ENCODE measurements at regions not wholly inside any gene's neighbourhood (a gene's known extent, or its start where the extent isn't known, plus 50 kb on each side); places are given as distances from the start of the nearest gene placed in this dataset.

DNA sequence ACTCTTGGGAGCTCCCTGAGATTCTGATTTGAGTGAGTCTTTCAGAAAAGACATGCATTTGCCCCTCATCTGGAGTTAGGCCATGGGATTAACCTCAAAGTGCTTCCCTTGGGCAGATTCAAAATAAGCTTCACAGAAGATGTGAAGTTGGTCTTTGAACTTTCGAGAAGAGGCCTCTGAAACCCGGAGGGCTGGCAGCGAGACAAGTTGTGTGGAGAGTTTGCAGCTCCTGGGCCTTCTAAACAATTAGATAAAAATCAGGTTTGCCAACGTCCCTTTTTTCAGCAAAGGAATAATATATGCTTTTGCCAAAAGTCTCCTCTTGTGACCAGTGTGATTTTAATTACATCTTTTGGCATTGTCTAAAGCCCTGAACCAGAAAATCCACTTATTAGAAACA, 489.7 kb downstream of the SOX11 start:
- Histone ChIP-seq H3K9me3 (ENCODE audit: insufficient read depth, low read depth, low read length) (no peaks in the 10 kb centered on the region; the same call in 1 of the 2 replicates), H3K4me1 (ENCODE audit: insufficient read depth, low read length, poor library complexity, severe bottlenecking) (no peaks in the 10 kb centered on the region), H3K36me3 (ENCODE audit: insufficient read depth, low read length) (no peaks in the 10 kb centered on the region), H3F3A (ENCODE audit: low read depth) (no peaks in the 10 kb centered on the region), H3K9ac (ENCODE audit: low read depth, low read length, poor library complexity, severe bottlenecking) (no peak overlapping the region), H2AFZ (ENCODE audit: low read length) (no peak overlapping the region), H3K4me2 (ENCODE audit: low read depth, low read length, poor library complexity, severe bottlenecking) (no peak overlapping the region), H3K27me3 (ENCODE audit: insufficient read depth, low read length, poor library complexity, severe bottlenecking) (no peaks in the 10 kb centered on the region), H3K9me2 (replicated peaks; ENCODE audit: low read depth, low read length) (no peaks in the 10 kb centered on the region), H3K4me3 (ENCODE audit: low read length, poor library complexity, severe bottlenecking) (no peak overlapping the region), H4K20me1 (ENCODE audit: insufficient read depth, low read length, poor library complexity, severe bottlenecking) (no peaks in the 10 kb centered on the region), H3K79me2 (ENCODE audit: insufficient read depth, low read length) (no peaks in the 10 kb centered on the region)
- TF ChIP-seq EZH2phosphoT487 (IDR thresholded peaks at IDR 0.05; ENCODE audit: borderline replicate concordance) (no peak), CTCF (conservative IDR thresholded peaks at IDR 0.05; ENCODE audit: low read length) (no peak)

GRCh38 chr2:6183226-6183625, 491.0 kb downstream of the SOX11 start:
- Histone ChIP-seq H4K20me1 (ENCODE audit: insufficient read depth, low read length, poor library complexity, severe bottlenecking) (no peaks in the 10 kb centered on the region), H3F3A (ENCODE audit: low read depth) (no peaks in the 10 kb centered on the region), H3K36me3 (ENCODE audit: insufficient read depth, low read length) (no peaks in the 10 kb centered on the region), H3K4me3 (ENCODE audit: low read length, poor library complexity, severe bottlenecking) (no peak overlapping the region), H3K9ac (ENCODE audit: low read depth, low read length, poor library complexity, severe bottlenecking) (no peak overlapping the region), H3K79me2 (ENCODE audit: insufficient read depth, low read length) (no peaks in the 10 kb centered on the region), H2AFZ (ENCODE audit: low read length) (no peak overlapping the region), H3K9me2 (replicated peaks; ENCODE audit: low read depth, low read length) (no peaks in the 10 kb centered on the region), H3K27me3 (ENCODE audit: insufficient read depth, low read length, poor library complexity, severe bottlenecking) (no peaks in the 10 kb centered on the region), H3K4me2 (ENCODE audit: low read depth, low read length, poor library complexity, severe bottlenecking) (no peak overlapping the region), H3K9me3 (ENCODE audit: insufficient read depth, low read depth, low read length) (no peaks in the 10 kb centered on the region; the same call in 1 of the 2 replicates), H3K4me1 (ENCODE audit: insufficient read depth, low read length, poor library complexity, severe bottlenecking) (no peaks in the 10 kb centered on the region)
- TF ChIP-seq EZH2phosphoT487 (IDR thresholded peaks at IDR 0.05; ENCODE audit: borderline replicate concordance) (no peak), CTCF (conservative IDR thresholded peaks at IDR 0.05; ENCODE audit: low read length) (no peak)

- no peaks in the 10 kb centered on the region for H3K4me1 ChIP-seq (ENCODE audit: insufficient read depth, low read length, poor library complexity, severe bottlenecking)
- H3K9ac ChIP-seq (ENCODE audit: low read depth, low read length, poor library complexity, severe bottlenecking): no peak overlapping the region
- no peaks in the 10 kb centered on the region for H3F3A ChIP-seq (ENCODE audit: low read depth)
- no peaks in the 10 kb centered on the region for H3K79me2 ChIP-seq (ENCODE audit: insufficient read depth, low read length)
- no peaks in the 10 kb centered on the region for H3K9me2 ChIP-seq (replicated peaks; ENCODE audit: low read depth, low read length)
- no peak overlapping the region for H2AFZ ChIP-seq (ENCODE audit: low read length)
- TF ChIP-seq EZH2phosphoT487 (IDR thresholded peaks at IDR 0.05; ENCODE audit: borderline replicate concordance): no peak
- TF ChIP-seq CTCF (conservative IDR thresholded peaks at IDR 0.05; ENCODE audit: low read length): no peak
- H4K20me1 ChIP-seq (ENCODE audit: insufficient read depth, low read length, poor library complexity, severe bottlenecking): no peaks in the 10 kb centered on the region
- no peak overlapping the region for H3K4me3 ChIP-seq (ENCODE audit: low read length, poor library complexity, severe bottlenecking)
- H3K36me3 ChIP-seq (ENCODE audit: insufficient read depth, low read length): no peaks in the 10 kb centered on the region
- H3K27me3 ChIP-seq (ENCODE audit: insufficient read depth, low read length, poor library complexity, severe bottlenecking): no peaks in the 10 kb centered on the region
- no peak overlapping the region for H3K4me2 ChIP-seq (ENCODE audit: low read depth, low read length, poor library complexity, severe bottlenecking)
- H3K9me3 ChIP-seq (ENCODE audit: insufficient read depth, low read depth, low read length): peaks cover 3% of the 10 kb centered on the region; the same call in 1 of the 2 replicates
These were observed 492.5 kb downstream of the SOX11 start for GRCh38 chr2:6184532-6185292.

Data from Loucy (cell line).